ENCODE measurements at regions not wholly inside any gene's neighbourhood (a gene's known extent, or its start where the extent isn't known, plus 50 kb on each side); places are given as distances from the start of the nearest gene placed in this dataset.

- intact Hi-C loops (cut with DNase I; ENCODE audit: low total_unique reads), result no loop called here
- H3K36me3 ChIP-seq, result no peaks in the 10 kb centered on the region
- no peak for DNase-seq
- H3K9me3 ChIP-seq, result peaks cover 0 to 7% (median 0%) of the 10 kb centered on the region in 3 donors
- no peak overlapping the region for H3K4me3 ChIP-seq
- no peaks in the 10 kb centered on the region for H3K27me3 ChIP-seq
- TF ChIP-seq CTCF (IDR thresholded peaks at IDR 0.05), result no peak
- no peak overlapping the region for H3K27ac ChIP-seq
- peaks cover 0 to 5% (median 0%) of the 10 kb centered on the region in 4 donors for H3K4me1 ChIP-seq
Observed at GRCh38 chr6:56353860-56354259, 106.5 kb upstream of the COL21A1 start.

GRCh38 chr6:56350628-56351260 is 103.4 kb upstream of the COL21A1 start:
- peaks cover 0 to 7% (median 0%) of the 10 kb centered on the region in 3 donors for H3K9me3 ChIP-seq
- no peak overlapping the region for H3K27ac ChIP-seq
- no peaks in the 10 kb centered on the region for H3K27me3 ChIP-seq
- intact Hi-C loops (cut with DNase I; ENCODE audit: low total_unique reads), result no loop called here
- DNase-seq, result no peak
- H3K4me3 ChIP-seq, result no peak overlapping the region
- no peaks in the 10 kb centered on the region for H3K4me1 ChIP-seq
- no peak for TF ChIP-seq CTCF (IDR thresholded peaks at IDR 0.05)
- no peaks in the 10 kb centered on the region for H3K36me3 ChIP-seq

- H3K36me3 ChIP-seq, result no peaks in the 10 kb centered on the region
- no peaks in the 10 kb centered on the region for H3K4me1 ChIP-seq
- no peak overlapping the region for H3K27ac ChIP-seq
- no peak for TF ChIP-seq CTCF (IDR thresholded peaks at IDR 0.05)
- H3K9me3 ChIP-seq, result peaks cover 0 to 3% (median 0%) of the 10 kb centered on the region in 3 donors
- intact Hi-C loops (cut with DNase I; ENCODE audit: low total_unique reads), result no loop called here
- no peak overlapping the region for H3K4me3 ChIP-seq
- DNase-seq, result no peak
- H3K27me3 ChIP-seq, result no peaks in the 10 kb centered on the region
Observed at GRCh38 chr6:56349194-56349593, 101.8 kb upstream of the COL21A1 start.

- Histone ChIP-seq H3K27me3 (no peaks in the 10 kb centered on the region), H3K4me1 (no peaks in the 10 kb centered on the region), H3K9me3 (no peaks in the 10 kb centered on the region), H3K27ac (no peak overlapping the region), H3K36me3 (no peaks in the 10 kb centered on the region), H3K4me3 (no peak overlapping the region)
- no peak for DNase-seq
- intact Hi-C loops (cut with DNase I; ENCODE audit: low total_unique reads), result no loop called here
- TF ChIP-seq CTCF (IDR thresholded peaks at IDR 0.05), result no peak
Observed at GRCh38 chr6:56348578-56348977, 101.2 kb upstream of the COL21A1 start.

- Histone ChIP-seq H3K27ac (no peak overlapping the region), H3K4me1 (no peaks in the 10 kb centered on the region), H3K9me3 (no peaks in the 10 kb centered on the region), H3K36me3 (no peaks in the 10 kb centered on the region), H3K27me3 (no peaks in the 10 kb centered on the region), H3K4me3 (no peak overlapping the region)
- intact Hi-C loops (cut with DNase I; ENCODE audit: low total_unique reads), result no loop called here
- no peak for TF ChIP-seq CTCF (IDR thresholded peaks at IDR 0.05)
- DNase-seq, result no peak
Observed at GRCh38 chr6:56347526-56347925, 100.1 kb upstream of the COL21A1 start.

- no peaks in the 10 kb centered on the region for H3K4me1 ChIP-seq
- TF ChIP-seq CTCF (IDR thresholded peaks at IDR 0.05), result no peak
- H3K36me3 ChIP-seq, result no peaks in the 10 kb centered on the region
- DNase-seq, result no peak
- H3K27me3 ChIP-seq, result no peaks in the 10 kb centered on the region
- H3K27ac ChIP-seq, result no peak overlapping the region
- no peaks in the 10 kb centered on the region for H3K9me3 ChIP-seq
- no peak overlapping the region for H3K4me3 ChIP-seq
- intact Hi-C loops (cut with DNase I; ENCODE audit: low total_unique reads), result no loop called here
Observed at GRCh38 chr6:56346958-56347357, 99.6 kb upstream of the COL21A1 start.
